HG03442 (cell line): ENCODE measurements at regions not wholly inside any gene's neighbourhood (a gene's known extent, or its start where the extent isn't known, plus 50 kb on each side); places are given as distances from the start of the nearest gene placed in this dataset.

ENCODE experiments used
- ATAC-seq: cut with Tn5 transposase; IDR thresholded peaks from one replicate; pipeline ENCODE4 v1.9.1; 2021; ENCODE audit warnings: mild to moderate bottlenecking, moderate library complexity; ENCODE audit not compliant: unreplicated experiment

- ATAC-seq = no peak
Observed at GRCh38 chr5:25862276-25862675, 1176.1 kb downstream of the CDH9 start.

- no peak for ATAC-seq
Observed at GRCh38 chr5:25858019-25858418, 1180.4 kb downstream of the CDH9 start.

- ATAC-seq = no peak
Observed at GRCh38 chr5:25851301-25851700, 1187.1 kb downstream of the CDH9 start.

GRCh38 chr5:25850581-25850980 is 1187.8 kb downstream of the CDH9 start:
- no peak for ATAC-seq

- no peak for ATAC-seq
Observed at GRCh38 chr5:25849270-25849669, 1189.1 kb downstream of the CDH9 start.

- no peak for ATAC-seq
Observed at GRCh38 chr5:25823330-25823873, 1178.6 kb upstream of the CDH10 start.
